Osteocyte (in vitro differentiated cells): ENCODE measurements at regions not wholly inside any gene's neighbourhood (a gene's known extent, or its start where the extent isn't known, plus 50 kb on each side); places are given as distances from the start of the nearest gene placed in this dataset.
A peak's percentile ranks its signal among the peaks of the same experiment; 100 is the strongest.

Experiments used
- DNase-seq: peaks from one replicate; pipeline ENCODE4 v3.0.0; 2021; ENCODE audit warnings: mixed read lengths; ENCODE audit not compliant: unreplicated experiment; ENCODE audit errors: extremely low spot score
- H3K27ac Mint-ChIP-seq: one replicate; pipeline ENCODE4 v1.8.0; 2021; ENCODE audit warnings: mild to moderate bottlenecking, mixed read lengths; ENCODE audit not compliant: unreplicated experiment
- H3K27me3 Mint-ChIP-seq: one replicate; pipeline ENCODE4 v1.8.0; 2021; ENCODE audit warnings: mixed read lengths; ENCODE audit not compliant: unreplicated experiment
- H3K36me3 Mint-ChIP-seq: one replicate; pipeline ENCODE4 v1.8.0; 2021; ENCODE audit warnings: mixed read lengths; ENCODE audit not compliant: unreplicated experiment
- H3K4me1 Mint-ChIP-seq: one replicate; pipeline ENCODE4 v1.8.0; 2021; ENCODE audit warnings: mixed read lengths; ENCODE audit not compliant: unreplicated experiment
- H3K4me3 Mint-ChIP-seq: one replicate; pipeline ENCODE4 v1.8.0; 2021; ENCODE audit warnings: mild to moderate bottlenecking, moderate library complexity, mixed read lengths; ENCODE audit not compliant: unreplicated experiment
- H3K9me3 Mint-ChIP-seq: one replicate; pipeline ENCODE4 v1.8.0; 2021; ENCODE audit warnings: mixed read lengths; ENCODE audit not compliant: unreplicated experiment
- CTCF ChIP-seq: fragments of 200-600 bp; sonication (generic); IDR thresholded peaks from 2 replicates; pipeline ENCODE4 v1.5.0; 2021; ENCODE audit warnings: antibody characterized with exemption, mild to moderate bottlenecking, moderate library complexity

- Mint-ChIP-seq H3K36me3 (no peaks in the 10 kb centered on the region), H3K4me1 (peaks cover 3% of the 10 kb centered on the region)
- TF ChIP-seq CTCF, result no peak
Measured at GRCh38 chr1:116253566-116254382, 119.3 kb upstream of the ATP1A1 start.

GRCh38 chr1:116254776-116255175, 118.3 kb upstream of the ATP1A1 start:
- H3K4me1 Mint-ChIP-seq, result peaks cover 3% of the 10 kb centered on the region
- H3K27ac Mint-ChIP-seq, result no peak overlapping the region
- H3K27me3 Mint-ChIP-seq, result peaks cover 30% of the 10 kb centered on the region
- TF ChIP-seq CTCF, result no peak
- H3K4me3 Mint-ChIP-seq, result no peak overlapping the region
- no peaks in the 10 kb centered on the region for H3K36me3 Mint-ChIP-seq
- no peak for DNase-seq
- no peaks in the 10 kb centered on the region for H3K9me3 Mint-ChIP-seq

More at GRCh38 chr1:116253566-116254382, 119.3 kb upstream of the ATP1A1 start:
- Mint-ChIP-seq H3K9me3 (no peaks in the 10 kb centered on the region), H3K27ac (no peak overlapping the region), H3K27me3 (peaks cover 29% of the 10 kb centered on the region), H3K4me3 (no peak overlapping the region)
- no peak for DNase-seq

- no peak overlapping the region for H3K4me3 Mint-ChIP-seq
- peaks cover 32% of the 10 kb centered on the region for H3K27me3 Mint-ChIP-seq
- no peaks in the 10 kb centered on the region for H3K9me3 Mint-ChIP-seq
- TF ChIP-seq CTCF, result no peak
- H3K36me3 Mint-ChIP-seq, result no peaks in the 10 kb centered on the region
- no peak overlapping the region for H3K27ac Mint-ChIP-seq
- H3K4me1 Mint-ChIP-seq, result peaks cover 3% of the 10 kb centered on the region
- no peak for DNase-seq
Measured at GRCh38 chr1:116255486-116256285, 117.4 kb upstream of the ATP1A1 start.

- H3K9me3 Mint-ChIP-seq, result no peaks in the 10 kb centered on the region
- no peaks in the 10 kb centered on the region for H3K36me3 Mint-ChIP-seq
- peaks cover 7% of the 10 kb centered on the region for H3K4me1 Mint-ChIP-seq
- DNase-seq, result no peak
- no peak overlapping the region for H3K27ac Mint-ChIP-seq
- peaks cover 38% of the 10 kb centered on the region for H3K27me3 Mint-ChIP-seq
- no peak overlapping the region for H3K4me3 Mint-ChIP-seq
- TF ChIP-seq CTCF, result no peak
Measured at GRCh38 chr1:116256286-116256649, 116.8 kb upstream of the ATP1A1 start.

GRCh38 chr1:116256875-116257274, 116.2 kb upstream of the ATP1A1 start:
- H3K9me3 Mint-ChIP-seq, result no peaks in the 10 kb centered on the region
- peaks cover 11% of the 10 kb centered on the region for H3K4me1 Mint-ChIP-seq
- H3K36me3 Mint-ChIP-seq, result no peaks in the 10 kb centered on the region
- no peak overlapping the region for H3K4me3 Mint-ChIP-seq
- H3K27ac Mint-ChIP-seq, result no peak overlapping the region
- H3K27me3 Mint-ChIP-seq, result peaks cover 42% of the 10 kb centered on the region
- peak; percentile 75 for DNase-seq
- TF ChIP-seq CTCF, result no peak
